ENCODE measurements at regions not wholly inside any gene's neighbourhood (a gene's known extent, or its start where the extent isn't known, plus 50 kb on each side); places are given as distances from the start of the nearest gene placed in this dataset.
"Not testable (repeated sequence)": the region's sequence is repeated elsewhere in the genome, so short reads cannot be mapped to it uniquely, and the experiment has no call there.

DNA sequence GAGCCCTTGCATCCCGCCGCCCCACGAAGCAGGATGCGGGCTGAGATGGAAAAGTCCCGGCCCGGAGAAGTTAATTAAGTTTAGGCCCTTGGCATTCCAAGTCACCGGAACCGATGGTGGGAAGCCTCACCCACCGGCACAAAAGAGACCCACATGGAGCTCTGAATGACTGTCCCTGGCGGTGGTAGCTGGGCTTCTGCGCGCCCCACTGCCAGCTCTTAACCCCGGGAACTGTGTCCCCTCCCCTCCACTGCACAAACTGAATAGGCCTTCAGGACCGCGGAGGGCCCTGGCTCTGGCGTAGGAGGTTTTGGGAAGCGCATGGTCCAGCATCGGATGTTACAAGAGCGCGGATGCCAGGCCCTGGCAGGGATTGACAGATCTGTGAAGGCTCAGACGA is 291.1 kb upstream of the TUT7 start:
- DNase-seq: no peak

DNA sequence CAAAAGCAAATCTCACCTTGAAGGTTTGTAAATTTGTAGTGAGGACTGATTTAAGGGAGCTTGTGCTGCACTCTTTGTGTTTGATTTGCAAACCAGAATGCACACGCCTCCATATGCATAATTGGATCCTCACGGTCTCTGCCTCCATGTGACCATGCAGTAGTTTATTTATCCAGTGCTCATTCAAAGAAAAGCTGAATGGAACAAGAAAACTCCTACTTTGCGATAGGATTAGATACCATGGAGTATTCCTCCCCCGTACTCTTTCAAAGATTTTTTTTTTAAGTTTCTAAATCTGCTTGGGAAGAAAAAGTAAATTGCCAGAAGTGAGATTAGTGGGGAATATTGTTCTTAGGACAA is 290.4 kb upstream of the TUT7 start:
- no peak for DNase-seq

DNA sequence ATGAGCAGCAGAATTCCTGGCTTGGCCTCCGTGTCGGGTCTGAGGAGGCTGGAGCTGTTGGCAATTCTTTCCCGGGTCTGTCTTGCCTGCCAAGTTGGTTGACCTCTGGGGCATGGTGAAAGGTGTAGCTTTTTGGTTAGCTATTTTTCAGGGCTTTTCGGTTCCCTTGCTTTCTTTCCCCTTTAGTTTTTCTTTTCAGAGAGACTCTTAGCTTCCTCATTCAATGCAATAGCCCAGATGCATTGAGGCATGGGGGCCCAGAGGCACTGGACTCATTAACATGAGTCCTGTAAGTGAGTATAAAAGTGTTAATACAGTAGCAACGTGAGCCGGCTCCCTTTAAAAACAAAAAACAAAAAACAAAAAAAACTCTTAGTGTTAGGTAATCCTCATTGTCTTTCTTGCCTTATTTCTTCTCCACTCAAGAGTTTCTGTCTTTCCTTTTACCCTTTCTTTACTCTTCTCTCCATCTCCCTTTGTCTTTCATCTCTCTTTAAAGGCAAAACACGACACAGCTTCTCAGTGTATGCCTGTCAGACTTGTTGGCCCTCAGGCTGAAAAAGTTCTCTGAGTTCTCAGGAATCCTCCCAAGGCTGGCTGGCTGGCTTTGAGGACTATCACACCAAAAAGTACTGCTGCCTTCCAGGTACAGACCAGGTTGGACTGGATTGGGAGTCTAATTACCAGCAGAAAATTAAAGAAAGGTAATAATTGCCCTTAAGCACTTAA is 289.9 kb upstream of the TUT7 start:
- DNase-seq: no peak

DNA sequence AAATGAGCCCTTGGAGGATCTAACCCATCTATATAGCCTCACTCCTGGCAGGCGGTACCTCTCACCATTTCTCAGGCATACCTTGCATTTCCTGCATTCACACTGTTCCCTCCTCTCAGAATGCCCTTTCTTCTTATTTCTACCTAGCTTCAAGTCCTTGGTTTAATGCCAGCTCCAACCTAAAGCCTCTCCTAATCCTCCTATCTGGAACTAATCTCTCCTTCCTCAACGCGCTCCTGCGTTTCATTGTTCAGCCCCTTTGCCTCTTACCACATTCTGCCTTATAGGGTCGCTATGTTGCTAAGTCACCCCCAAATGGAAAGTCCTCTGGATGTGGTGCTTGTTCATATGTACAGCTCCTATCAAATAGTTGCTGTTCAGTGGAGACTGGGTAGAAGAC is 288.5 kb upstream of the TUT7 start:
- DNase-seq: no peak

DNA sequence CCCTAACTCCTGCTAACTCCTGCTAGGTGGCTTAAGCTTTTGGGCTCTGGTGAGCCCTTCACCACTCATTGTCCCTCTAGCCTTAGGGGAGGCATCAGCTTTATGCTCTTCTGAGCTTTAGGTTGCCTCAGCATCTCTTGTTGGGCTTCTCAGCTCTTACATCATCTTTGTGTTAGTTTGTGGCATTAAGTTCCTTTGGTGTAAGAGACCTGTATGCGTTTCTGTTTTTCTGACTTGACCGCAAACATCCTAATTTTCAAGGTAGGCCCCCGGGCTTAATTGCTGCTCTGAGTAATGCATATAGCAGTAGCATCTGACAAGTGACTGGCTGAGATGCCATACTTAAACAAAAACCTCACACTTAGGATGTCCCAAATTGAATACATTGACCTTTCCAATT is 287.8 kb upstream of the TUT7 start:
- DNase-seq: no peak

DNA sequence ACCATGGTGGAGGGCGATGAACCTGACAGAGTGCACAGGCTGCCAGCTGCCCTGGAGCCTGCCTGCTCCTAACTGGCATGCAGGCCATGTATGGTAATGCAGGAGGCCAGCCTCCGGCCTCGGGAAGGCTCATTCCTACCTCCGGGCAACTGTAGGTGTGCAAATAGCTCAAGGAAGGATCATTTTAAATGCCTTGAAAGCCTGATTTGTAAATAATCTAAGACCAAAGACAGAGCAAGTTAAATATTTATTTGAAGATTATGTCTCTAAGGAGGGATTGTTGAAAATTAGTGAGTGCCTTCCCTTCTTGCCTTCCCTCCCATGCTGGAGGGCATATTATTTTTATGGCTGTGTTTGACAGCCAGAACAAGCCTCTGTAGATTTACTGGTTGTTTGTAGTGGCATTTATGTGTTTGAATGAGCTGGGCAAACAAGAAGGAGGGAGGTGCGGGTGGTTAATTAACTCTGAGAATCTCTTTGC is 285.7 kb upstream of the TUT7 start:
- DNase-seq: no peak

DNA sequence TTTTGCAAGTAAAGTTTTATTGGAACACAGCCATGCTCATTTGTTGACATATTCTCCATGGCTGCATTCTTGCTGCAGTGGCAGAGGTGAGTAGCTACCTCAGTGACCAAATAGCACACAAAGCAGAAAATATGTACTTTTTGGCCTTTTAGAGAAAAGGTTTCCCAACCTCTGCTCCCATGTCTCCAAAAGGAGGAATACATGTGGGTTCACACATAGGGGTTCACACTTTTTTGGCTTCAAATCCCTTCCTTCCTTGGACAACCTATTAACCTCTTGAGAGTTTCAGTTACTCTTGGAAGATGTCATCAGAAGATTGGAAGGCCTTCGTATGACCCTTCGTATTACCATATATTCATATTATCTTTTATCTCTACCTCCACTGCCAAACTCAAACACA is 285.1 kb upstream of the TUT7 start:
- DNase-seq: no peak

DNA sequence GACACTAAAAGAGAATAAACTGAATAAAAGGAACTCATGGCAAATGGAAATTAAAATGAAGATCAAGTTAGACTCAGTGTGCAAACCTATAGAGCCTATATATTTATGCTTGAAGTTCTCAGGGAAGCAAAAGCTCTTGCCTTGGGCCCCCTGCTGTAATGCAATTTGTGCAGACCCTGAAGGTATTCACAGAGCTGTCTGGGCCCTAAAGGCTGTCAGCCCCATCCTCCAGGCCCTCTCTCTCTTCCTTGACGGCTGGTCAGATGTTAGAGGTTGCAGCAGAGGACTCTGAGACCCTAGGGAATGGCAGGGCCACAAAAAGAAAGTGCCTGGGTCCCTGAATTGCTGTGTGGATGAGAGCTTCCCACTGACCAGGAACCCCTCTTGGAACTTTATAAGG is 283.9 kb upstream of the TUT7 start:
- DNase-seq: no peak

DNA sequence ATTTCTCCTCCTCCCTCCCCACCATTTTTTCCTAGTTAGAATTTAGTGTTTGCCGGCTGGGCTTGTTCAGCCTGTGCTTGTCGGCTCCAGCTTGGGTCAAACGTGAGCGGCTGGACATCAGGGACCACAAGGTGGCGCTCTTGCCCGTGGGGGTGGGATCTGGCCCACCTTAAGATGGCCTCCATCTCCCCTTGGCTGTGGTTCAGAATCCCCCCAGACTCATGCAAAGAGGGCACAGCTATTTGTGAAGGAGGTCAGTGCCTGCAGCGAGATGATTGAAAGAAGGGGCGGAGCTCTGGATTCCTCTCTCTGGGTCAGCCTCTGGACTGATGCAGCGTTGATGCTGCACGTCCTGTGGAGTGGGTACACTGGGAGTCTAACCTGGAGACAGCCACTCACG is 283.3 kb upstream of the TUT7 start:
- DNase-seq: peak; percentile 7

DNA sequence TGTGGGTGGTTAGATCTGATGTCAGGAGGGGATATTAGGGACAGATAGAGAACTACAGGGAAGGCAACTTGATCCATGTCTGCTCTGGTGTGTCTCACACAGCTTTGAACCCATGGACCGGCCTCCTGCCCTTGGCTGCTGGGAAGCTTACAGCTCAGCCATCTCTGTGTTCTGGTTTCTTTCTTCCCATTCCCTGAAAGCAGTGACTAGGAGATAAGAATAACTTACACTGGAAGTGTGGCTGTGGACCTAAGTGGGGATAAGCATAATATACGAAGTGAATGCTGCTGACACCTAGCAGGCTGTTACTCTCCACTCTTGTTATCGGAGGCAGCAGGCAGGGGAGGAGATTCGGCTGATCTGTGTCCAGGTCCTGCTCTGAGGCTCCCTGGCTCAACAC is 282.3 kb upstream of the TUT7 start:
- no peak for DNase-seq

DNA sequence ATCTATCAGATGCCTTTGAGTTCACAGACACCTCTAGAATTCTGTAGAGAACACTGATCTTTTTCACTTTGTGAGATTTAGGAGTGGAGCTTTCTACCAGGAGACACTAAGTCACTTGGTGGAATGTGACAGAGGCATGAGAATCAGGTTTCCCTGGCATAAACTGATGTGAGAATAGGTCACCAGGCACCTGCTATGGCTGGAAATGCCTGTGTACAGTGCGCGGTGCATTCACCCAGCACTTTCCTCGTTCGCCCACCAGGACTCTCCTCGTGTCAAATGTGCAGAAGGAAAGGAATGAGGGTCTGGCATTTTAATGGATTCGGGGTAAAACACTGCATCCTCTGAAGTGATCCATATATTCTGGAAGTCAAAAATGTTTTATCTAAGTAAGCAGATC is 281.8 kb upstream of the TUT7 start:
- no peak for DNase-seq

DNA sequence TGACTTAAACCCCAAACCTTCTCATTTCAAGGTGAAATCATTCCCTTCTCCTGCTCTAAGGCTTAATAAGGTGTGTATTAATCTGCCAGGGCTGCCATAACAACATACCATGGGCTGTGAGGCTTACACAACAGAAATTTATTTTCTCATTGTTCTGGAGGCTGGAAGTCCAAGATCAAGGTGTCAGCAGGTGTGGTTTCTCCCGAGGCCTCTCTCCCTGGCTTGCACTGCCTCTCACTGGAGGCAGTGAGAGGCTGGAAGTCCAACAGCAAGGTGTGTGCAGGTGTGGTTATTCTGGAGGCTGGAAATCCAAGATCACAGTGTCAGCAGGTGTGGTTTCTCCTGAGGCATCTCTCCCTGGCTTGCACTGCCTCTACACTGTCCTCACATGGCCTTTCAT is 280.3 kb upstream of the TUT7 start:
- no peak for DNase-seq

DNA sequence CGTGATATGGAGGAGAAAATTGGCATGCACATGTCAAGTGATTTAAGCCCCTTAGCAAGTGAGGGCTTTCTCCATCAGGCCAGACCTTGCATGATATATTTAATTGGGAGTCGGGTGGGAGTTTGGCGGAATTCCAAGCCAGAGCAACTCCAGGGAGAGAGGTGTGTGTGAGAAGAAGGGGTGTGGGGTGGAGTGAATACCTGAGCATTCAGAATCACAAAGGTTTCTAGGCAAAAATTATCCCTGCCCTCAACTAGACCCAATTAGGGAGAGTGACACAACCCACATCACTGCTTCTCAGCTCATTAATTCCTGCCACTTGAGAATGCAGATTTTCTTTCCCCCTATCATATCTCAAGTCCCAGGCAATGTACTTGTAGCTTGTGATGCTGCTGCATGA is 279.7 kb upstream of the TUT7 start:
- no peak for DNase-seq

DNA sequence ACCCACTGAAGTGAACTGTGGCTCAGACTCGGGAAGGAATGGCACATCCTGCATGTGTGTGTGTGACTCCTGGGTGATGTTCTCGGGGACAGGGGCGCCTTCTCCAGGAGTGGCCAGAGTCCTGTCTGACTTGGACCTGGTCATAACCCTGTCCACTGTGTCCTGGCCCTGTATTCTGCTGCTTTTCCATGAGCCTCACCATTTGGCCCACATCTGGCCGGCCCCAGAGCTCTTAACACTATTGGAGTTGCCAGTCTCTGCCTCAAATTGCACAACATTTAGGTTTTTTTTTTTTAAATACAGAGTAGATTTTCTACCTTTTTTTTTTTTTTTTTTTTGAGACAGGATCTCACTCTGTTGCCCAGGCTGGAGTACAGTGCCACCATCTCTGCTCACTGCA is 278.3 kb upstream of the TUT7 start:
- DNase-seq: no peak

DNA sequence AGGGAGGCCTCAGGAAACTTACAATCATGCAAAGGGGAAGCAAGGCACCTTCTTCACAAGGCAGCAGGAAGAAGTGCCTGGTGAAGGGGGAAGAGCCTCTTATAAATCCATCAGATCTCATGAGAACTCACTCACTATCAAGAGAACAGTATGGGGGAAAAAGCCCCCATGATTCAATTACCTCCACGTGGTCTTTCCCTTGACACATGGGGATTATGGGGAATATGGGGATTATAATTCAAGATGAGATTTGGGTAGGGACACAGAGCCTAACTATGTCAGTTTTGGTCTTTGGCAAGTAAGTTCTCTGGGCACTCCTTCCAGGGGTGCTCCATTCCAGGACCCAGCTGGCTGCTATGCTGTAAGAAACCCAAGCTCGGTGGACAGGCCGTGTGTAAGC is 275.3 kb upstream of the TUT7 start:
- DNase-seq: no peak

DNA sequence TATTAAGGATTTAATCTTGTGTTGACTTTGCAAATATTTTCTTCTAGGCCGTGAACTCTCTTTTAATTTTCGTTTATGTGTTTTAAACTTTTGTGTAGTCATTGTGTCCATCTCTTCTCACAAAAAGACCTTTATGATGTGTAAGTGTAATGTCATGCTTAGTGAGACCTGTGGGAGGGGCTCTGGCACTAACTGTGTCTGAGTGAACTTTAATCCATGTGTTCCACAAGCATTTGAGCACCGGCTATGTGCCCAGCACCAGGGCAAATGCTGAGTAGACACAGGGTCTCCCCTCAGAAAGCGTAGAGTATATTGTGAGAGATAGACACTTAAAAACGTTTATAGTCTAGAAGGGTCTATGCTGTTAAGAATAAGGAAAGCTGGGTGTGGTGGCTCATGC is 272.6 kb upstream of the TUT7 start:
- DNase-seq: no peak

DNA sequence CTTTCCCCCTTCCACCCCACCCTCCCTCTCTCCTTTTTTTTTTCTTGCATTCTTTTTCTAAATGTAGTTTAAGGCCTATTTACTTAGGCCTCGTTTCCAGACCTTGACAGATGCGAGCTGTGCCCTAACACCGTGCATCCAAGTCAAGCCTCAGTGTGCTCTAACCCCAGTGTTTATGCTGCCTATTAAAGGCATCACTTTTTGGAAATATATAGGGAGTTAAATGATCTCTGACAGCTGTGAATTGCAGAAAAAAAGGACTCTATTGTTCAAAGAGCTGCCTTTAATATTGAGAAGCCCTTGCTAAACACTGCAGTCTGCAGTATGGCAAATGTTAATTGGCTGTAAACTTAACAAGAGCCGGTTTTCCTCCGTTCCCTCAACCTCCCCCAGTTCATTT is 270.4 kb upstream of the TUT7 start:
- no peak for DNase-seq

DNA sequence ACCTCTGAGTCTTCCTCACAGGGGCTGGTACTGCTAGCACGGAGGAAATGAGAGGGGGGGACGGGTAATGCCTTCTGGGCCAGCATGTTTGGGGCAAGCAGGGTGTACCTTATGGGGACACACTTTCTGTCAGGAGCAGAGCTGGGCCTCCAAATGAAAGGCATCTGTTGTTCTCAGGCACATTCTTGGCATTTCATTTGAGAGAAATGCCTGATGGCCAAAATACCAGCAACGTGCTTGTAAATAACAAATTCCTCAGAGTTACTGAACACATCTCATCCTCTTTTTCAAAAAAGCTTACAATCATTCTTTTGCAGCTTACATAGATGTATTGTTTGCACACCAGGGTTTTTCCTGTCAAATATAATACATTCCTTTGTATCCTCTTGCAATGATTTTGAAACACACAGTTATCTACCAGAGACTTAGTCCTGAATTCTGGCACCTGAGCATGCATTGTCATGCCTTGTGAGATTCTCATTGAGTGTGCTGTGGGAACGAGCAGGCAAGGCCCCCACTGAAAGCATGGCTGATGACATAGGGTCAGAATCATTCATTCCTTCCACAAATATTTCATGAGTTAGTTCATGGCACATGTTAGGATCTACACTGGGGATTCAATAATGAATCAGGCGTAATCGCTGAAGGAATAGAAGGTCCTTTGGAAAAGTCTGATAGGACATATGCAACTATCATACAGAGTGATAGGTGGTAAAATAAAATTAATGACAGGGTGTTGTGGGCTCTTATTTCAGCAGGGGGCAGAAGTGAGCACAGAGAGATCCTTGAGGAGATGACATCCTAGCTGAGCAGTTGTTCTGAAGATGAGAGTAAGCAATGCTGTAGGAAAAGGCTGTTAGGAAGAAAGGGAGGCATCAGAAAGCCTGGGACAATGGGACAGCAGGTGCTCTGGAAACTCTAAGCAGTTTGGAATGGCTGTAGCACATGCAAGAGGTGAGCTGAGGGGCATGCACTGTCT is 260.9 kb upstream of the TUT7 start:
- DNase-seq: peak; percentile 37

DNA sequence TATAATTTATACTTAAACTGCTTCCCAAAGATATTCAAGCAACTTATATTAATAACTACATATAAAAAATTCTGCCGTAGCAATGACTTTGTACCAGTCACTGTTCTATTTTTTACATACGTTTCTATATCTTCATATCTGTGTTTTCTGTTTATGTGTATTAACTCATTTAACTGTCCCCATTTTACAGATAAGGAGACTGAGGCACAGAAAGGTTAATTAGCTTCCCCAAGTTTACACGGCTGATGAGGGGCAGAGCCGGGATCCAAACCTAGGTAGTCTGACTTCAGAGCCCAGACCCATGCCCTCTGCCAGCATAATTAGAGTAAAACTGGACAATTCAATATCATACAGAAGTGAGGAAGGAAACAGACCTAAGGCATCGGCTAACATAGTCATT is 259.7 kb upstream of the TUT7 start:
- no peak for DNase-seq

DNA sequence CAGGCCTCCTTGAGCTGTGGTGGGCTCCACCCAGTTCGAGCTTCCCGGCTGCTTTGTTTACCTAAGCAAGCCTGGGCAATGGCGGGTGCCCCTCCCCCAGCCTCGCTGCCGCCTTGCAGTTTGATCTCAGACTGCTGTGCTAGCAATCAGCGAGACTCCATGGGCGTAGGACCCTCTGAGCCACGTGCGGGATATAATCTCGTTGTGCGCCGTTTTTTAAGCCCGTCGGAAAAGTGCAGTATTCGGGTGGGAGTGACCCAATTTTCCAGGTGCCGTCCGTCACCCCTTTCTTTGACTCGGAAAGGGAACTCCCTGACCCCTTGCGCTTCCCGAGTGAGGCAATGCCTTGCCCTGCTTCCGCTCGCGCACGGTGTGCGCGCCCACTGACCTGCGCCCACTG is 257.3 kb upstream of the TUT7 start:
- DNase-seq: not testable (repeated sequence)

DNA sequence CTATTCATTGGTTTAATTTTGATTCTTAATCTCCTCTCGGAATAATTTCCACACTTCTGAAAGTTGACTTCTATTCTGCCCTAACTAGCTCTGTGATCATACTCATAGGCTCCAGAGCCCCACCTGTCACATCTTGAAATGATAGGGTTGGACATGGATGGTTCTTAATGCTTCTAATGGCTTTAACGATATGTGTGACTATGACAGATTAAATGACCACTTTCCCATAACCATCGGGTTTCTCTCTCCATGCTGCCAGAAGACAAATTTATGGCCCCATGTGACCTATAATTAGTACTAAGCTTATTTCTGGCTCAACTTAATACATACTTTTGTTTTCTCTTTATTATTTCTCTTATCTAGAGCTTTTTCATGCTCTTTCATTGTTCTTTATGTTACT is 251.1 kb upstream of the TUT7 start:
- no peak for DNase-seq

DNA sequence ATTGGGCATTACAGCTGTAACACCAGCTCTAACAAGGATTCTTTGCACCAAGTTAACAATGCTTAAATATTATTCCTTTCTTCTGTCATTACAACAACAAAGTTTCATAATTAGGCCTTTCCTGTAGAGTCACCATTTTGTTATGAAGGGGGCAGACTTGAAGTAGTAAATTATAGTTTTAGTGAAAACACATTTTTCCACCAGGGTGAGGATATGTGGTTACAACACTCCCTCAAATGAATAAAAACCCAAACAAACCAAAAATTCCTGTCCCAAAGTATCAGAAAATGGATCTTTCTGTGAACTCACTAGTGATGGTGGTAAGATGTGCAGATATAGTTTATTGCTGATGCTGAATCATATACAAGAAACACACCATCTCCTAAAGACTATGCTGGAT is 250.5 kb upstream of the TUT7 start:
- DNase-seq: no peak

DNA sequence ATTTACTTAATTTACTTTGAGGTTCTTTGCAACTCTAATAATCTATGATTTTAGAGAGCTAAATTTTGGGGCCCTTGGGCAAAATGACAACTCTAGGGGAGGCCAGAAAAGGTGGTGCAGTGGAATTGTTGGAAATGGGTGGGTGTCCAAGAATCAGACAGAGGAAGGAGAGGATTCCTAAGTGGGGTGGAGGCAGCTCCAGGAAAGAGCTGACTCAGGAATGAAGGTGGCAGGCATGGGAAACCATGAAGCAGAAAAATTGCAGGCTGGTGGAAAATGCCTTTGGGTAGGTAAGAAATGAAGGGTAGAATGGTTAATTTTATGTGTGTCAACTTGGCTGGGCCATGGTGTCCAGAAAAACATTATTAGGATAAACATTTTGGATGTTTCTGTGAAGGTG is 248.5 kb upstream of the TUT7 start:
- no peak for DNase-seq

DNA sequence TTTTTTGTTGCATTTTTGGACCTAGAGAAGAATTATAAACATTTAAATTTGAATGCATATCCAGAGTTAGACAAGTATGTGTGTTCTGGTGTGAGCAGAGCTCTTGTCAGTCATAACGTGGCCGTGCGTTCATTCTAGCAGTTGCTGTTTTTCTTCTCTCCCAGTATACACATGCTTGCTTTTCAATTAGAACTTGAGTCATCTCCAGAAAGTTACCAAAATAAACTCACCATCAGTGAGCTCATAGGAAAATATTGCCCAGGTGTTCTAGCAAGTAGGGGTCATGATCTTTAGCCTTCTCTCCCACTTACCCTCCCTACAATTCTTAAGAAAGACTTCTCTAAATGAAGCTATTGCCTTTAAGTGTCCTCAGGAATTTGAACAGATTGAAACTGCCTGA is 247.5 kb upstream of the TUT7 start:
- DNase-seq: no peak

Measured in hematopoietic multipotent progenitor cell treated with erythropoietin and hydrocortisone succinate and interleukin-3 and kit ligand, for 6 days (in vitro differentiated cells).